ENCODE measurements at regions not wholly inside any gene's neighbourhood (a gene's known extent, or its start where the extent isn't known, plus 50 kb on each side); places are given as distances from the start of the nearest gene placed in this dataset.

- no peak for TF ChIP-seq CTCF (IDR thresholded peaks at IDR 0.05; ENCODE audit: unreplicated experiment)
- DNase-seq (ENCODE audit: unreplicated experiment) = no peak
- POLR2A ChIA-PET = no interaction called here
- Mint-ChIP-seq H3K9me3 (ENCODE audit: unreplicated experiment) (no peaks in the 10 kb centered on the region), H3K27me3 (ENCODE audit: insufficient read depth, unreplicated experiment) (no peaks in the 10 kb centered on the region), H3K4me3 (ENCODE audit: unreplicated experiment) (no peak overlapping the region), H3K4me1 (ENCODE audit: insufficient read depth, unreplicated experiment) (peaks cover 27% of the 10 kb centered on the region), H3K27ac (ENCODE audit: low read depth, unreplicated experiment) (no peak overlapping the region), H3K36me3 (ENCODE audit: insufficient read depth, unreplicated experiment) (no peaks in the 10 kb centered on the region)
- BruUV-seq (replicated peaks) = no TSS peak
- intact Hi-C loops (cut with micrococcal nuclease) = no loop called here
- CTCF ChIA-PET = interaction anchor here (1.5 kb wide), 1 partner anchor 112 kb away, joined by 3 read pairs; the partner anchor contains the start of gene CCDC71L
Measured at GRCh38 chr7:106773228-106773627, 91.9 kb upstream of the PIK3CG start.

- BruUV-seq (replicated peaks) = no TSS peak
- ChIA-PET POLR2A (no interaction called here), CTCF (interaction anchor here (1.5 kb wide), 1 partner anchor 112 kb away, joined by 3 read pairs; the partner anchor contains the start of gene CCDC71L)
Measured at GRCh38 chr7:106773721-106774120, 91.4 kb upstream of the PIK3CG start.

GRCh38 chr7:106774213-106774767, 90.8 kb upstream of the PIK3CG start:
- no peak for TF ChIP-seq CTCF (IDR thresholded peaks at IDR 0.05; ENCODE audit: unreplicated experiment)
- ChIA-PET CTCF (interaction anchor here (1.1 to 1.5 kb wide), 3 partner anchors 38 to 113 kb away, joined by 3 to 4 read pairs (median 3); partner anchors contain the start of gene CCDC71L), POLR2A (interaction anchor here (0.7 to 1.6 kb wide), 2 partner anchors 394 to 419 kb away, joined by 3 to 11 read pairs; no protein-coding TSS in a partner anchor)
- BruUV-seq (replicated peaks) = no TSS peak
- no peak for DNase-seq (ENCODE audit: unreplicated experiment)
- no peaks in the 10 kb centered on the region for H3K36me3 Mint-ChIP-seq (ENCODE audit: insufficient read depth, unreplicated experiment)
- H3K27me3 Mint-ChIP-seq (ENCODE audit: insufficient read depth, unreplicated experiment) = no peaks in the 10 kb centered on the region
- no peak overlapping the region for H3K27ac Mint-ChIP-seq (ENCODE audit: low read depth, unreplicated experiment)
- H3K4me3 Mint-ChIP-seq (ENCODE audit: unreplicated experiment) = no peak overlapping the region
- peaks cover 27% of the 10 kb centered on the region for H3K4me1 Mint-ChIP-seq (ENCODE audit: insufficient read depth, unreplicated experiment)
- intact Hi-C loops (cut with micrococcal nuclease) = no loop called here
- H3K9me3 Mint-ChIP-seq (ENCODE audit: unreplicated experiment) = no peaks in the 10 kb centered on the region

More at GRCh38 chr7:106773721-106774120, 91.4 kb upstream of the PIK3CG start:
- Mint-ChIP-seq H3K36me3 (ENCODE audit: insufficient read depth, unreplicated experiment) (no peaks in the 10 kb centered on the region), H3K4me3 (ENCODE audit: unreplicated experiment) (no peak overlapping the region), H3K4me1 (ENCODE audit: insufficient read depth, unreplicated experiment) (peaks cover 27% of the 10 kb centered on the region), H3K27ac (ENCODE audit: low read depth, unreplicated experiment) (no peak overlapping the region), H3K9me3 (ENCODE audit: unreplicated experiment) (no peaks in the 10 kb centered on the region), H3K27me3 (ENCODE audit: insufficient read depth, unreplicated experiment) (no peaks in the 10 kb centered on the region)
- DNase-seq (ENCODE audit: unreplicated experiment) = no peak
- intact Hi-C loops (cut with micrococcal nuclease) = no loop called here
- no peak for TF ChIP-seq CTCF (IDR thresholded peaks at IDR 0.05; ENCODE audit: unreplicated experiment)

GRCh38 chr7:106774768-106775551, 90.1 kb upstream of the PIK3CG start:
- ChIA-PET POLR2A (interaction anchor here (0.6 to 1.6 kb wide), 4 partner anchors 105 to 418 kb away, joined by 3 to 11 read pairs (median 4); no protein-coding TSS in a partner anchor), CTCF (interaction anchor here (0.6 to 1.5 kb wide), 7 partner anchors 12 to 732 kb away, joined by 3 to 5 read pairs (median 3); partner anchors contain the start of gene CCDC71L)
- H3K9me3 Mint-ChIP-seq (ENCODE audit: unreplicated experiment) = no peaks in the 10 kb centered on the region
- intact Hi-C loops (cut with micrococcal nuclease) = no loop called here
- no peak for TF ChIP-seq CTCF (IDR thresholded peaks at IDR 0.05; ENCODE audit: unreplicated experiment)
- DNase-seq (ENCODE audit: unreplicated experiment) = peak; percentile 27
- H3K27ac Mint-ChIP-seq (ENCODE audit: low read depth, unreplicated experiment) = peak overlapping the region; percentile 79
- H3K27me3 Mint-ChIP-seq (ENCODE audit: insufficient read depth, unreplicated experiment) = no peaks in the 10 kb centered on the region
- peaks cover 23% of the 10 kb centered on the region for H3K4me1 Mint-ChIP-seq (ENCODE audit: insufficient read depth, unreplicated experiment)
- no TSS peak for BruUV-seq (replicated peaks)
- H3K4me3 Mint-ChIP-seq (ENCODE audit: unreplicated experiment) = peak overlapping the region; percentile 23
- no peaks in the 10 kb centered on the region for H3K36me3 Mint-ChIP-seq (ENCODE audit: insufficient read depth, unreplicated experiment)

Data from MCF 10A (cell line).